ENCODE measurements at regions not wholly inside any gene's neighbourhood (a gene's known extent, or its start where the extent isn't known, plus 50 kb on each side); places are given as distances from the start of the nearest gene placed in this dataset.

- Mint-ChIP-seq H3K4me1 (no peaks in the 10 kb centered on the region), H3K36me3 (no peaks in the 10 kb centered on the region), H3K27me3 (no peaks in the 10 kb centered on the region), H3K4me3 (no peak overlapping the region), H3K9me3 (peaks cover 0 to 9% (median 4%) of the 10 kb centered on the region in 3 donors), H3K27ac (no peak overlapping the region)
These were observed 476.9 kb downstream of the SQOR start for GRCh38 chr15:46111730-46112129.

GRCh38 chr15:46117071-46117470, 482.2 kb downstream of the SQOR start:
- Mint-ChIP-seq H3K9me3 (peaks cover 3 to 8% (median 7%) of the 10 kb centered on the region in 3 donors), H3K27me3 (no peaks in the 10 kb centered on the region), H3K36me3 (no peaks in the 10 kb centered on the region), H3K4me3 (no peak overlapping the region), H3K27ac (no peak overlapping the region), H3K4me1 (no peaks in the 10 kb centered on the region)

GRCh38 chr15:46120713-46121112, 485.9 kb downstream of the SQOR start:
- no peak overlapping the region for H3K27ac Mint-ChIP-seq
- H3K4me3 Mint-ChIP-seq, result no peak overlapping the region
- H3K4me1 Mint-ChIP-seq, result peaks cover 0 to 1% (median 0%) of the 10 kb centered on the region in 3 donors
- H3K36me3 Mint-ChIP-seq, result no peaks in the 10 kb centered on the region
- peaks cover 6 to 21% (median 9%) of the 10 kb centered on the region in 3 donors for H3K9me3 Mint-ChIP-seq
- no peaks in the 10 kb centered on the region for H3K27me3 Mint-ChIP-seq

GRCh38 chr15:46121441-46121840, 486.6 kb downstream of the SQOR start:
- Mint-ChIP-seq H3K27ac (no peak overlapping the region), H3K4me3 (no peak overlapping the region), H3K9me3 (peaks cover 5 to 21% (median 8%) of the 10 kb centered on the region in 3 donors), H3K36me3 (no peaks in the 10 kb centered on the region), H3K4me1 (peaks cover 0 to 1% (median 0%) of the 10 kb centered on the region in 3 donors), H3K27me3 (no peaks in the 10 kb centered on the region)

GRCh38 chr15:46126581-46126980, 491.8 kb downstream of the SQOR start:
- peaks cover 7 to 34% (median 10%) of the 10 kb centered on the region in 3 donors for H3K9me3 Mint-ChIP-seq
- peaks cover 0 to 1% (median 0%) of the 10 kb centered on the region in 3 donors for H3K4me1 Mint-ChIP-seq
- no peak overlapping the region for H3K4me3 Mint-ChIP-seq
- H3K36me3 Mint-ChIP-seq, result no peaks in the 10 kb centered on the region
- peak overlapping the region in 1 of 3 donors; percentile 63 for H3K27ac Mint-ChIP-seq
- H3K27me3 Mint-ChIP-seq, result no peaks in the 10 kb centered on the region

GRCh38 chr15:46127361-46127874, 492.6 kb downstream of the SQOR start:
- H3K9me3 Mint-ChIP-seq, result peaks cover 7 to 32% (median 10%) of the 10 kb centered on the region in 3 donors
- peaks cover 0 to 1% (median 0%) of the 10 kb centered on the region in 3 donors for H3K4me1 Mint-ChIP-seq
- H3K4me3 Mint-ChIP-seq, result no peak overlapping the region
- no peaks in the 10 kb centered on the region for H3K36me3 Mint-ChIP-seq
- no peaks in the 10 kb centered on the region for H3K27me3 Mint-ChIP-seq
- no peak overlapping the region for H3K27ac Mint-ChIP-seq

- H3K27ac Mint-ChIP-seq, result no peak overlapping the region
- no peaks in the 10 kb centered on the region for H3K4me1 Mint-ChIP-seq
- no peak overlapping the region for H3K4me3 Mint-ChIP-seq
- H3K9me3 Mint-ChIP-seq, result peaks cover 7 to 18% (median 10%) of the 10 kb centered on the region in 3 donors
- H3K36me3 Mint-ChIP-seq, result no peaks in the 10 kb centered on the region
- H3K27me3 Mint-ChIP-seq, result no peaks in the 10 kb centered on the region
These were observed 494.3 kb downstream of the SQOR start for GRCh38 chr15:46129145-46129544.

GRCh38 chr15:46131876-46132275, 497.0 kb downstream of the SQOR start:
- H3K4me1 Mint-ChIP-seq, result no peaks in the 10 kb centered on the region

GRCh38 chr15:46137443-46137842, 502.6 kb downstream of the SQOR start:
- peaks cover 0 to 11% (median 10%) of the 10 kb centered on the region in 3 donors for H3K9me3 Mint-ChIP-seq
- H3K4me1 Mint-ChIP-seq, result no peaks in the 10 kb centered on the region
- H3K27me3 Mint-ChIP-seq, result no peaks in the 10 kb centered on the region
- no peaks in the 10 kb centered on the region for H3K36me3 Mint-ChIP-seq
- no peak overlapping the region for H3K4me3 Mint-ChIP-seq
- H3K27ac Mint-ChIP-seq, result no peak overlapping the region

More at GRCh38 chr15:46131876-46132275, 497.0 kb downstream of the SQOR start:
- Mint-ChIP-seq H3K27ac (no peak overlapping the region), H3K27me3 (no peaks in the 10 kb centered on the region), H3K36me3 (no peaks in the 10 kb centered on the region), H3K9me3 (peaks cover 4 to 25% (median 13%) of the 10 kb centered on the region in 3 donors), H3K4me3 (no peak overlapping the region)

GRCh38 chr15:46146002-46146401, 511.2 kb downstream of the SQOR start:
- Mint-ChIP-seq H3K4me1 (no peaks in the 10 kb centered on the region), H3K27ac (no peak overlapping the region), H3K4me3 (no peak overlapping the region), H3K9me3 (peaks cover 3 to 16% (median 4%) of the 10 kb centered on the region in 3 donors), H3K27me3 (no peaks in the 10 kb centered on the region), H3K36me3 (no peaks in the 10 kb centered on the region)

- no peaks in the 10 kb centered on the region for H3K27me3 Mint-ChIP-seq
- no peaks in the 10 kb centered on the region for H3K4me1 Mint-ChIP-seq
- H3K36me3 Mint-ChIP-seq, result no peaks in the 10 kb centered on the region
- H3K9me3 Mint-ChIP-seq, result peaks cover 1 to 18% (median 5%) of the 10 kb centered on the region in 3 donors
- no peak overlapping the region for H3K27ac Mint-ChIP-seq
- H3K4me3 Mint-ChIP-seq, result no peak overlapping the region
These were observed 512.1 kb downstream of the SQOR start for GRCh38 chr15:46146915-46147314.

GRCh38 chr15:46151786-46152185, 517.0 kb downstream of the SQOR start:
- Mint-ChIP-seq H3K9me3 (peaks cover 0 to 25% (median 5%) of the 10 kb centered on the region in 3 donors), H3K4me3 (no peak overlapping the region), H3K4me1 (no peaks in the 10 kb centered on the region), H3K27ac (no peak overlapping the region), H3K27me3 (no peaks in the 10 kb centered on the region), H3K36me3 (no peaks in the 10 kb centered on the region)

- Mint-ChIP-seq H3K27me3 (no peaks in the 10 kb centered on the region), H3K27ac (no peak overlapping the region), H3K36me3 (no peaks in the 10 kb centered on the region), H3K9me3 (peaks cover 4 to 27% (median 15%) of the 10 kb centered on the region in 3 donors), H3K4me1 (no peaks in the 10 kb centered on the region), H3K4me3 (no peak overlapping the region)
These were observed 531.9 kb downstream of the SQOR start for GRCh38 chr15:46166750-46167149.

GRCh38 chr15:46170326-46170725, 535.5 kb downstream of the SQOR start:
- H3K4me3 Mint-ChIP-seq, result no peak overlapping the region

GRCh38 chr15:46174122-46174521, 539.3 kb downstream of the SQOR start:
- peaks cover 3 to 15% (median 8%) of the 10 kb centered on the region in 3 donors for H3K9me3 Mint-ChIP-seq

More at GRCh38 chr15:46170326-46170725, 535.5 kb downstream of the SQOR start:
- no peaks in the 10 kb centered on the region for H3K36me3 Mint-ChIP-seq
- no peaks in the 10 kb centered on the region for H3K4me1 Mint-ChIP-seq
- H3K9me3 Mint-ChIP-seq, result peaks cover 5 to 15% (median 5%) of the 10 kb centered on the region in 3 donors
- no peaks in the 10 kb centered on the region for H3K27me3 Mint-ChIP-seq
- no peak overlapping the region for H3K27ac Mint-ChIP-seq

GRCh38 chr15:46177219-46177618, 542.4 kb downstream of the SQOR start:
- peaks cover 3% of the 10 kb centered on the region for H3K36me3 Mint-ChIP-seq
- no peak overlapping the region for H3K27ac Mint-ChIP-seq
- H3K27me3 Mint-ChIP-seq, result no peaks in the 10 kb centered on the region
- H3K4me3 Mint-ChIP-seq, result no peak overlapping the region
- H3K4me1 Mint-ChIP-seq, result no peaks in the 10 kb centered on the region
- H3K9me3 Mint-ChIP-seq, result peaks cover 2 to 12% (median 5%) of the 10 kb centered on the region in 3 donors

More at GRCh38 chr15:46174122-46174521, 539.3 kb downstream of the SQOR start:
- no peak overlapping the region for H3K27ac Mint-ChIP-seq
- no peaks in the 10 kb centered on the region for H3K4me1 Mint-ChIP-seq
- H3K36me3 Mint-ChIP-seq, result peaks cover 3% of the 10 kb centered on the region
- H3K27me3 Mint-ChIP-seq, result no peaks in the 10 kb centered on the region
- H3K4me3 Mint-ChIP-seq, result no peak overlapping the region

Measured in IgD-negative memory B cell (primary cell).